ENCODE measurements at regions not wholly inside any gene's neighbourhood (a gene's known extent, or its start where the extent isn't known, plus 50 kb on each side); places are given as distances from the start of the nearest gene placed in this dataset.

DNA sequence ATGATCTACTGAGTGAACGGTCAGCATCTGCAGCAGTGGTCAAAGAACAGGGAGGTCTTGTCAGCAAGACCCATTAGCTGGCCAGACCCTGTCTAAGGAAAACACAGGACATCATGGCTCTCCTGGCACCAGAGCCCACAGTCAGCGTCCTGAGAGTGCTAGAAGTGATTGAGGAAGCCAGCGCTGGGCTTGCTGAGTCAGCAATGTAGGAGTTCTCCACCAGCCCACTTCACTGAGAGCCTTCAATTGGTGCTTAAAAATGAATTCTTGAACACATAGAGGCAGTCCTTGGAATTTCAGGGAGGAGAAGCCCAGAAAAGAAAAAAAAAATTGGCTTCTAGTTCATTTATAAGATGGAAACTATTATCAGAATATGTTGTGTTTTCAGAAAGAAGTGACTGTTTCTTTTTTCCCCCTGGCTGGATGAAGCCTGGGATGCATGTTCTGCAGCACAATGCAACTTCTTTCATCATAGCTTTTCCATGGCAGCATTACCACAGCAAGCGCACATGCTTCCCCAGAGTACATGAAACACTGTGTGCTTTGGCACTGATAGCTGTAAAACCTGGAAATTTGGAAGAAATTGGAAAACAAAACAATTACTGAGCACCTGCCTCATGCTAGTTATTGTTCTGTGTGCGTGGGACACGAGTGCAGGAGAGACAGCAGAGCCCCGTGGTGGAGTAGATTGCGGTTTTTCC is 899.9 kb downstream of the C6orf118 start:
- TF ChIP-seq CTCF (IDR thresholded peaks at IDR 0.05) (no peak), POLR2A (IDR thresholded peaks at IDR 0.05) (no peak)
